ENCODE measurements at regions not wholly inside any gene's neighbourhood (a gene's known extent, or its start where the extent isn't known, plus 50 kb on each side); places are given as distances from the start of the nearest gene placed in this dataset.

DNA sequence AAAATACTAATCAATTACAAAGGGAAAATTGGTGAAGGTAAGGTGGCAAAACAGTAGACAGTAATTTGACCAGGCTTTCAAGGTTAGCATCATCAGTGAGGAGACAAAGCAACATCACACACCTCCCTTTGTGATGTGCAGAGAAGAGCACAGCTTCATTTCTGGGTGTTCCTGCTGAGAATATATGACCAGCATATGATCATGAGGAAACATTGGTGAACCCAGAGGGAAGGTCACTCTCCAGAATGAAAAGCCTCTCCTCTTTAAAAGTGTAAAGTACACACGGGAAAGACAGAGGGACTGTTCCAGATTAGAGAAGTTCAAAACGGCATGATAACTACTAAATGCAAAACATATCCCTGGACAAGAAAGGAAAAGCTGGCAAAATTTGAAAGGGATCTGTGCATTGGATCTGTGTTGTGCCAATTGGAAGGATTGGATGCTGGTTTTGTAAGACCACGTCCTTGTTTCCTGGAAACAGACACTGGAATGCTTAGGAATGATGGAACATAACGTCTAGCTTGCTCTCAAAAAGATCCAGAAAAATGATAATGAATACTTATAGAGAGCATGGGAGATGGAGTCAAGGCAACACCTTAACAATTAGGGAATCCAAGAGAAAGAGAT, 80.6 kb upstream of the MITF start:
- TF ChIP-seq YY1 (IDR thresholded peaks at IDR 0.05; ENCODE audit: insufficient read depth, insufficient read length) (no peak), SUZ12 (IDR thresholded peaks at IDR 0.05; ENCODE audit: extremely low read depth, insufficient read depth, insufficient read length) (no peak), ZNF274 (IDR thresholded peaks at IDR 0.05; ENCODE audit: low read depth, low read length) (no peak)
